HG02870 (cell line): ENCODE measurements at regions not wholly inside any gene's neighbourhood (a gene's known extent, or its start where the extent isn't known, plus 50 kb on each side); places are given as distances from the start of the nearest gene placed in this dataset.

Experiments used
- ATAC-seq: cut with Tn5 transposase; IDR thresholded peaks from one replicate; pipeline ENCODE4 v1.9.1; 2021; ENCODE audit warnings: mild to moderate bottlenecking, moderate library complexity; ENCODE audit not compliant: unreplicated experiment

DNA sequence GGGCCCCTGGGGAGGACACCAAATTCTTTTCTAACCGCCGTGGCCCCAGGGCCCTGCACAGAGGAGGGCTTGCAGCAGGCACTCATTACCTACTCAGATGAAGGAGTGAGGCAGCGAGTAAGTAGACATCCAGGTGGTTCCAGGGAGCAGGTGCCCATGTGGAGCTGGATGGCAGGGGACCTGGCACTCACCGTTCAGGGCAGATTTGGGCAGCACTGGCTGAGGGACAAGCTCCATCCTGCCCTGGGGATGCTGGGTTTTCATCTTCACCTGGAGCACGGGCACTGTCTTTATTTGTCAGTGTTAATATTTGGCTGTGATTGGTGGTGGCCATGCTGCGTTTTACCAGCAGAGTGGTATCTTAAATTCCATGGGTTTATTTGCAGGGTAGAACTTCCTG is 1182.7 kb downstream of the BRD1 start:
- ATAC-seq = no peak

- ATAC-seq = no peak
These were observed 1183.6 kb downstream of the BRD1 start for GRCh38 chr22:48644108-48644507.

- ATAC-seq = no peak
These were observed 1184.5 kb downstream of the BRD1 start for GRCh38 chr22:48643066-48643731.

GRCh38 chr22:48642550-48642949 is 1185.1 kb downstream of the BRD1 start:
- no peak for ATAC-seq

GRCh38 chr22:48641906-48642475 is 1185.7 kb downstream of the BRD1 start:
- no peak for ATAC-seq

- no peak for ATAC-seq
These were observed 1186.5 kb downstream of the BRD1 start for GRCh38 chr22:48640890-48641841.

DNA sequence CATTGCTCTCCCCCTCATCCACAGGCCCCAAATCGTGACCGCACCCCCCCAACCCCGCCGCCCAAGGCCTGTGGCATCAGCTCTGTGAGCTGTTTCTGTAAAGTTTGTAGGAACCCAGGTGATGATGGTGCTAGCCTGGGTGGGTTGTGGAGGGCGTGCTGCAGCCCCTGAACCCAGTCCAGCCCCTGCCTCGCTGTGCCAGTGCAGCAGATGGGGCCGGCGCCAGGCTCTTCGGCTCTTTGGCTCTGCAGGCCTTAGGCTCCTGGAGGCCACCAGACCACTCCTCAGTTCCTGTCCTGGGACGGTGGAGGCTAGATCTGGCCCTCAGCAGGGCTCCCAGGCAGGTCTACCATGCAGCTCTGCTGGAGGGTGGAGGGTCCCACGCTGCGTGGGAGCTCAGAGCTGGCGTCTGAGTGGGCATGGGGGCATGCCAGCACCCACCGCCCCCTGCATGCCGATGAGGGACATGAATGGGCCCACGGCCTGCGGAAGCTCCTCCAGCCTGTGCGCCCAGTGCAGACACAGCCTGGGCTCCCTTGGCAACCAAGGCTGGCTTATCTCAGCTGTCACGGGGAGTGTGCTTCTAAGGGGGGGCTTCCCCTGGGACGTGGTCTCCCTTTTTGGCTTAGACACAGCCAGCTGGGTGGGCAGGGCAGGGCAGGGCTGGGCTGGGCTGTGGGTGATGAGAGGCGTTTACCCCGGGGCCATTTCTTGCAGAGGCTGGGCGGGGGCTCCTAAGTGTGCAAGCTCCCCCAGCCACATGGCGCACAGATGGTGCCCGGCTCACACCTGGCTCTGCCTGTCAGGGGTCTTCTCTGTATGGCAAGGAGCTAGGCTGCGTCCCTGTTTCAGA is 1187.6 kb downstream of the BRD1 start:
- ATAC-seq = no peak

- ATAC-seq = no peak
These were observed 1188.5 kb downstream of the BRD1 start for GRCh38 chr22:48639021-48639795.

- ATAC-seq = no peak
These were observed 1190.4 kb downstream of the BRD1 start for GRCh38 chr22:48637231-48637630.

- no peak for ATAC-seq
These were observed 1190.9 kb downstream of the BRD1 start for GRCh38 chr22:48636746-48637145.

DNA sequence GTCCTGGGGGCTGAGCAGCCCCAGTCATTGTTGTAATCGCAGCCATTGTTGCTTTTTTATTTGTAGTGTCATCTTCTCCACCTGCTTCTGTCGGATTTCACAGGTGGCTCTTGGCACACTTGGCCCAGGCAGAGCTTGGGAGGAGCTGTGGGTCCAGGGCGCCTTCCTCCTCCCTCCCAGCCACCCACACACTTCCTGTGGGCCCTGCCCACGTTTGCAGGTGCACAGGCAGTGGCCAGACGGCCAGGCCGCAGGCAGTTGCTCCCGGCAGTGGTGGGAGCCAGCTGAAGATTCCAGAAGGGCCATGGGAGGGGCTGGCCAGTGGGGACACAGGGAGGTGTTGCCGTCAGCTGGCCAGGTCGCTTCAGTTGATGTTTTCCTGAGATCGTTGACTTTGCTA is 1191.9 kb downstream of the BRD1 start:
- ATAC-seq = no peak

- no peak for ATAC-seq
These were observed 1192.6 kb downstream of the BRD1 start for GRCh38 chr22:48635031-48635430.

- ATAC-seq = no peak
These were observed 1193.5 kb downstream of the BRD1 start for GRCh38 chr22:48633996-48634836.

DNA sequence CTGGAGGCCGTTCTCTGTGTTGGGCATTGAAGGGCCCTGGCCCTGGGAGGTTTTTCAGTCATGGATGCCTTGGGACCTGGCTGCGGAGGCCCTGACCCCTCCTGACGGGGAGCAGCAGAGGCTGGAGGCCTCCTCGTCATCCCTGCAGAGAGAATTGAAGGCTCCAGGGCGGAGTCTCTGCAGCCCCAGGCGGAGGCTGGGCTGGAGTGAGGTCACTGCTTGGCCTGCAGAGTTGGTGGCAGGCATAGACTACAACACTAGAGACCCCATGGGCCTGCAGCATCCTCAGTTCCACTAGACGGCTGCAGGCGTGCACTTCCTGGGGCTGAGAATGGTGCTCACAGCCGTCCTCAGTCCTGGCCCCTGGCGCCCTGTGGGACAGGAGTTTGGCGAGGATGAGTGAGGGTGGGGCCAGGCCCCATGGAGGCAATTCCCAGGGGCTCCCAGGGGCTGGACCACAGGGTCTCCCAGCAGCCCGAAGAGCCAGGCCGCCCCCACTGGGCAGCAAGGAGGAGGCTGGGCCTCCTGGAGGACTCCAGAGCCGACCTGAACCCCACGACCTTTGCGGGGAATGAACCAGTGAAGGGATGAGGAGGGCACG is 1194.9 kb downstream of the BRD1 start:
- no peak for ATAC-seq

DNA sequence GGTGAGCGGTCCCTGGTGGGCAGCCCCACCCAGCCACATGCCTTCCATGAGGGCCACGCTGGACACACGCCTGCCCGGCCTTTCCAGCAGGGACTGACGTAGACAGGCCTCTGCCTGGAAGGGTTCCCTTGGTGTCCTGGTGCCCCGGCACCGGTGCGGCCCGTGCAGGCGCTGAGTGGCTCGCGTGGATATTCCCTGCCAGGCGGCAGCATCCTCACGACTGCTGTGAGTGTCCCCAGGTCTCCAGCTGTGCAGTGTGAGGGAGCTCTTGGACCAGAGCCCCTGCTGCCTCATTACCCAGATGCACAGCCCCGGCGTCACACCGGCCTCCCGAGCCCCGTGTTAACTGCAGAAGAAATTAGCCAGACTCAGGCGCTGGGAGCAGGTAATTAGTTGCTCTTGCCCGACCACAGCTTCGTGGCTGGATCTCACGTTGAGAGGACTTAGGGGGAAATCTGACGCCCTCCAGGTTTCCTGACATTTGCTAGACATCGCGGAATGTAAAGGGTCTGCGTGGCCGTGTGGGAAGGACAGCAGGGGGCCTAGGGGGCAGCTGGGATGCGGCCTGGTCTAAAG is 1196.3 kb downstream of the BRD1 start:
- no peak for ATAC-seq

DNA sequence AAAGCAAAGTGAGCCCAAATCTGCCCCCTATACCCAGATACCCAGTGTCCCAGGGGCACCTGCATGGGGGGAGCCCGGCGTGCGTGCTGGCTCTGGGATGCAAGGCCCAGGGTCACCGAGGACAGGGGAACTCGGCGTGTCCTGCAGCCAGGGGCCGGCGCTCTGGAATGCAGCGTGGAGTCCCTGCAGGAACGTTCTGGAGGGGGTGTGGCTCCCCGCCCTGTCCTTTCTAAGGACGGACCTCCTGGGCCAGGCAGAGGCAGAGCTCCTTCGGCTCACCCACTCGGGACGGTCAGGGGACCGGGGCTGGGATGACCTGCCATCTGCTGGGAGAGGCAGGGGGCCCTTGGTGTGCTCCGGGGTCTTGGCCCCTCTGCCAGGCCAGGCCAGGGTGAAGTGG is 1196.8 kb downstream of the BRD1 start:
- ATAC-seq = no peak

- no peak for ATAC-seq
These were observed 1197.3 kb downstream of the BRD1 start for GRCh38 chr22:48630433-48630754.

GRCh38 chr22:48629631-48630432 is 1197.8 kb downstream of the BRD1 start:
- ATAC-seq = no peak
